ENCODE measurements at regions not wholly inside any gene's neighbourhood (a gene's known extent, or its start where the extent isn't known, plus 50 kb on each side); places are given as distances from the start of the nearest gene placed in this dataset.
A peak's percentile ranks its signal among the peaks of the same experiment; 100 is the strongest.

- no peak for DNase-seq
- Histone ChIP-seq H3K27me3 (ENCODE audit: control insufficient read depth in 1 of 2, insufficient read depth in 2 of 2, low read length in 1 of 2) (no peaks in the 10 kb centered on the region), H3K4me3 (ENCODE audit: low read length in 2 of 2) (no peak overlapping the region), H3K36me3 (ENCODE audit: control insufficient read depth in 1 of 2, insufficient read depth in 2 of 2, low read length in 1 of 2) (no peaks in the 10 kb centered on the region), H3K9me3 (ENCODE audit: control insufficient read depth, low read length) (no peaks in the 10 kb centered on the region), H3K27ac (ENCODE audit: low read depth in 1 of 2, low read length in 2 of 2) (peak overlapping the region in 1 of 2 donors; percentile 51), H3K4me1 (ENCODE audit: control insufficient read depth in 1 of 2, insufficient read depth in 2 of 2, low read length in 2 of 2) (peaks cover 7 to 15% of the 10 kb centered on the region in 2 donors)
- ATAC-seq (ENCODE audit: low FRiP score) = no peak
- intact Hi-C loops (cut with DNase I) = no loop called here
- WGBS, 2 donors = 24 to 35% methylated on average over 4 of the region's 4 CpGs
Measured at GRCh38 chr16:73764321-73764720, 532.3 kb upstream of the PSMD7 start.

GRCh38 chr16:73756289-73757178 is 540.1 kb upstream of the PSMD7 start:
- Histone ChIP-seq H3K9me3 (ENCODE audit: control insufficient read depth, low read length) (peaks cover 2% of the 10 kb centered on the region), H3K36me3 (ENCODE audit: control insufficient read depth in 1 of 2, insufficient read depth in 2 of 2, low read length in 1 of 2) (no peaks in the 10 kb centered on the region), H3K27ac (ENCODE audit: low read depth in 1 of 2, low read length in 2 of 2) (no peak overlapping the region), H3K4me3 (ENCODE audit: low read length in 2 of 2) (no peak overlapping the region), H3K27me3 (ENCODE audit: control insufficient read depth in 1 of 2, insufficient read depth in 2 of 2, low read length in 1 of 2) (no peaks in the 10 kb centered on the region), H3K4me1 (ENCODE audit: control insufficient read depth in 1 of 2, insufficient read depth in 2 of 2, low read length in 2 of 2) (peaks cover 0 to 7% of the 10 kb centered on the region in 2 donors)
- DNase-seq (no peak), ATAC-seq (ENCODE audit: low FRiP score) (no peak)
- intact Hi-C loops (cut with DNase I) = no loop called here
- 93 to 94% methylated on average over 16 of the region's 16 CpGs for WGBS, 2 donors

GRCh38 chr16:73753931-73754330 is 542.7 kb upstream of the PSMD7 start:
- intact Hi-C loops (cut with DNase I) = no loop called here
- H3K9me3 ChIP-seq (ENCODE audit: control insufficient read depth, low read length) = no peaks in the 10 kb centered on the region
- WGBS, 2 donors = 2 to 4% methylated on average over 3 of the region's 3 CpGs
- DNase-seq (no peak), ATAC-seq (ENCODE audit: low FRiP score) (no peak)
- H3K27ac ChIP-seq (ENCODE audit: low read depth in 1 of 2, low read length in 2 of 2) = no peak overlapping the region
- H3K36me3 ChIP-seq (ENCODE audit: control insufficient read depth in 1 of 2, insufficient read depth in 2 of 2, low read length in 1 of 2) = no peaks in the 10 kb centered on the region
- H3K4me3 ChIP-seq (ENCODE audit: low read length in 2 of 2) = no peak overlapping the region
- H3K27me3 ChIP-seq (ENCODE audit: control insufficient read depth in 1 of 2, insufficient read depth in 2 of 2, low read length in 1 of 2) = no peaks in the 10 kb centered on the region
- H3K4me1 ChIP-seq (ENCODE audit: control insufficient read depth in 1 of 2, insufficient read depth in 2 of 2, low read length in 2 of 2) = peaks cover 0 to 7% of the 10 kb centered on the region in 2 donors

GRCh38 chr16:73750639-73751038 is 546.0 kb upstream of the PSMD7 start:
- H3K4me3 ChIP-seq (ENCODE audit: low read length in 2 of 2) = no peak overlapping the region
- intact Hi-C loops (cut with DNase I) = no loop called here
- no peak for ATAC-seq (ENCODE audit: low FRiP score)
- no peaks in the 10 kb centered on the region for H3K36me3 ChIP-seq (ENCODE audit: control insufficient read depth in 1 of 2, insufficient read depth in 2 of 2, low read length in 1 of 2)
- DNase-seq = no peak
- H3K9me3 ChIP-seq (ENCODE audit: control insufficient read depth, low read length) = no peaks in the 10 kb centered on the region
- H3K27me3 ChIP-seq (ENCODE audit: control insufficient read depth in 1 of 2, insufficient read depth in 2 of 2, low read length in 1 of 2) = no peaks in the 10 kb centered on the region
- H3K4me1 ChIP-seq (ENCODE audit: control insufficient read depth in 1 of 2, insufficient read depth in 2 of 2, low read length in 2 of 2) = peaks cover 1 to 11% of the 10 kb centered on the region in 2 donors
- WGBS, 2 donors = 89 to 94% methylated on average over 3 of the region's 3 CpGs
- H3K27ac ChIP-seq (ENCODE audit: low read depth in 1 of 2, low read length in 2 of 2) = no peak overlapping the region

GRCh38 chr16:73747328-73747727 is 549.3 kb upstream of the PSMD7 start:
- intact Hi-C loops (cut with DNase I) = no loop called here
- Histone ChIP-seq H3K4me3 (ENCODE audit: low read length in 2 of 2) (no peak overlapping the region), H3K9me3 (ENCODE audit: control insufficient read depth, low read length) (no peaks in the 10 kb centered on the region), H3K36me3 (ENCODE audit: control insufficient read depth in 1 of 2, insufficient read depth in 2 of 2, low read length in 1 of 2) (no peaks in the 10 kb centered on the region), H3K27ac (ENCODE audit: low read depth in 1 of 2, low read length in 2 of 2) (no peak overlapping the region), H3K4me1 (ENCODE audit: control insufficient read depth in 1 of 2, insufficient read depth in 2 of 2, low read length in 2 of 2) (peaks cover 1 to 4% of the 10 kb centered on the region in 2 donors), H3K27me3 (ENCODE audit: control insufficient read depth in 1 of 2, insufficient read depth in 2 of 2, low read length in 1 of 2) (no peaks in the 10 kb centered on the region)
- DNase-seq (no peak), ATAC-seq (ENCODE audit: low FRiP score) (no peak)

- DNase-seq (no peak), ATAC-seq (ENCODE audit: low FRiP score) (no peak)
- Histone ChIP-seq H3K4me3 (ENCODE audit: low read length in 2 of 2) (no peak overlapping the region), H3K27ac (ENCODE audit: low read depth in 1 of 2, low read length in 2 of 2) (no peak overlapping the region), H3K9me3 (ENCODE audit: control insufficient read depth, low read length) (no peaks in the 10 kb centered on the region), H3K36me3 (ENCODE audit: control insufficient read depth in 1 of 2, insufficient read depth in 2 of 2, low read length in 1 of 2) (no peaks in the 10 kb centered on the region), H3K27me3 (ENCODE audit: control insufficient read depth in 1 of 2, insufficient read depth in 2 of 2, low read length in 1 of 2) (no peaks in the 10 kb centered on the region), H3K4me1 (ENCODE audit: control insufficient read depth in 1 of 2, insufficient read depth in 2 of 2, low read length in 2 of 2) (peaks cover 1 to 4% of the 10 kb centered on the region in 2 donors)
- 44 to 67% methylated on average over 2 of the region's 2 CpGs for WGBS, 2 donors
- intact Hi-C loops (cut with DNase I) = no loop called here
Measured at GRCh38 chr16:73746554-73746953, 550.1 kb upstream of the PSMD7 start.

- no peak overlapping the region for H3K4me3 ChIP-seq (ENCODE audit: low read length in 2 of 2)
- no peaks in the 10 kb centered on the region for H3K36me3 ChIP-seq (ENCODE audit: control insufficient read depth in 1 of 2, insufficient read depth in 2 of 2, low read length in 1 of 2)
- WGBS, 2 donors = 93% methylated on average over 11 of the region's 11 CpGs
- intact Hi-C loops (cut with DNase I) = no loop called here
- H3K4me1 ChIP-seq (ENCODE audit: control insufficient read depth in 1 of 2, insufficient read depth in 2 of 2, low read length in 2 of 2) = peaks cover 1 to 4% of the 10 kb centered on the region in 2 donors
- DNase-seq (no peak), ATAC-seq (ENCODE audit: low FRiP score) (no peak)
- peaks cover 2% of the 10 kb centered on the region for H3K9me3 ChIP-seq (ENCODE audit: control insufficient read depth, low read length)
- H3K27ac ChIP-seq (ENCODE audit: low read depth in 1 of 2, low read length in 2 of 2) = no peak overlapping the region
- no peaks in the 10 kb centered on the region for H3K27me3 ChIP-seq (ENCODE audit: control insufficient read depth in 1 of 2, insufficient read depth in 2 of 2, low read length in 1 of 2)
Measured at GRCh38 chr16:73743665-73744496, 552.7 kb upstream of the PSMD7 start.

- no peaks in the 10 kb centered on the region for H3K27me3 ChIP-seq (ENCODE audit: control insufficient read depth in 1 of 2, insufficient read depth in 2 of 2, low read length in 1 of 2)
- WGBS, 2 donors = 93 to 96% methylated on average over 4 of the region's 4 CpGs
- intact Hi-C loops (cut with DNase I) = no loop called here
- peaks cover 0 to 1% of the 10 kb centered on the region in 2 donors for H3K4me1 ChIP-seq (ENCODE audit: control insufficient read depth in 1 of 2, insufficient read depth in 2 of 2, low read length in 2 of 2)
- DNase-seq = no peak
- no peak for ATAC-seq (ENCODE audit: low FRiP score)
- H3K9me3 ChIP-seq (ENCODE audit: control insufficient read depth, low read length) = peaks cover 2% of the 10 kb centered on the region
- H3K36me3 ChIP-seq (ENCODE audit: control insufficient read depth in 1 of 2, insufficient read depth in 2 of 2, low read length in 1 of 2) = no peaks in the 10 kb centered on the region
- no peak overlapping the region for H3K27ac ChIP-seq (ENCODE audit: low read depth in 1 of 2, low read length in 2 of 2)
- no peak overlapping the region for H3K4me3 ChIP-seq (ENCODE audit: low read length in 2 of 2)
Measured at GRCh38 chr16:73739049-73739769, 557.4 kb upstream of the PSMD7 start.

All from aorta (tissue), 5 donors.